ENCODE measurements at regions not wholly inside any gene's neighbourhood (a gene's known extent, or its start where the extent isn't known, plus 50 kb on each side); places are given as distances from the start of the nearest gene placed in this dataset.

DNA sequence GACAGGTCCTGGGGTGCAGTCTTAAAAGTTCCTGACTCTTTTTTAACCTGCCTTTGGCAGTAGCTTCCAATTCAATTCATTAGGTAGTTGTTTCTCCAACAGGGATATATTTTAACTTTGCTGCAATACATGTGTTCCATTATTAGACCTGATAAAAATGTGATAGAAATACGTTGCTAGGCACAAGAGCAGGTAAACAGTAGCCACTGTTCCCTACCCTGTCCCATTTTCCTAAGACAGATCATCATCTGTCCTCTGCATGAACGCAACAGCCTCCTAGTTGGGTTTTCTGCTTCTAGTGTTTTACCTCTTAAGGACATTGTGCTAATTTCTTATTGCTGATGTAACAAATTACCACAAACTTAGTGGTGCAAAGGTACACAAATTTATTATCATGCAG is 156.8 kb downstream of the SNAPC1 start:
- no peak for TF ChIP-seq CTCF (IDR thresholded peaks at IDR 0.05)
- TF ChIP-seq EZH2 (IDR thresholded peaks at IDR 0.05; ENCODE audit: borderline replicate concordance, insufficient read depth, low read depth, low read length, poor library complexity, severe bottlenecking), result no peak
